SK-N-SH (cell line): ENCODE measurements at regions not wholly inside any gene's neighbourhood (a gene's known extent, or its start where the extent isn't known, plus 50 kb on each side); places are given as distances from the start of the nearest gene placed in this dataset.

Source experiments
- CTCF ChIA-PET: fragments of 300-600, 350-600 bp; formaldehyde crosslinking; extraction: SDS; loops from one replicate; lab custom pipeline; 2021; lab: Yijun Ruan, JAX
- POLR2A ChIA-PET: fragments of 350-600 bp; sonication (Branson Sonifier 250); formaldehyde crosslinking; extraction: SDS; loops from one replicate; lab custom pipeline; 2020; ENCODE audit warnings: antibody characterized with exemption, inconsistent platforms; lab: Yijun Ruan, JAX
- DNase-seq: peaks from one replicate; pipeline ENCODE4 v3.0.0; 2012
- H2AFZ ChIP-seq: fragments of 200-600 bp; sonication (generic); 2 replicates; pipeline ENCODE4 v1.8.1; 2016; ENCODE audit warnings: antibody characterized with exemption, mild to moderate bottlenecking, low read depth
- H3F3A ChIP-seq: fragments of 200-600 bp; sonication (generic); replicated peaks from 2 replicates; pipeline ENCODE3; 2016; ENCODE audit warnings: antibody characterized with exemption, mild to moderate bottlenecking; ENCODE audit not compliant: insufficient read depth
- H3K27ac ChIP-seq, 2 experiments: fragments of 200-500 bp in 1 of 2; fragments of 200-600 bp in 1 of 2; sonication (Bioruptor generic) in 1 of 2; sonication (generic), shearing (Covaris generic) in 1 of 2; 2 replicates each; pipeline versions ENCODE4 v1.5.1 to v1.6.1; 2014 to 2016; ENCODE audit warnings: low read depth in 2 of 2, inconsistent platforms in 1 of 2, low read length in 1 of 2, mild to moderate bottlenecking in 1 of 2, mixed read lengths in 1 of 2
- H3K27me3 ChIP-seq: fragments of 200-600 bp; sonication (generic), shearing (Covaris generic); 2 replicates; pipeline ENCODE4 v1.6.1; 2016; ENCODE audit warnings: mixed run types; ENCODE audit not compliant: insufficient read depth
- H3K36me3 ChIP-seq, 2 experiments: fragments of 200-500 bp in 1 of 2; fragments of 200-600 bp in 1 of 2; sonication (Bioruptor generic) in 1 of 2; sonication (generic) in 1 of 2; replicated peaks in 1 of 2; 2 replicates each; pipeline versions ENCODE3 to v1.5.1; 2014 to 2016; ENCODE audit warnings: low read length in 1 of 2, mild to moderate bottlenecking in 1 of 2; ENCODE audit not compliant: insufficient read depth in 2 of 2, control insufficient read depth in 1 of 2
- H3K4me1 ChIP-seq, 2 experiments: fragments of 200-500 bp in 1 of 2; fragments of 200-600 bp in 1 of 2; sonication (Bioruptor generic) in 1 of 2; sonication (generic), shearing (Covaris generic) in 1 of 2; 2 replicates each; pipeline versions ENCODE4 v1.5.1 to v1.6.1; 2014 to 2016; ENCODE audit warnings: low read depth in 1 of 2, low read length in 1 of 2, mixed run types in 1 of 2; ENCODE audit not compliant: insufficient read depth in 2 of 2, control insufficient read depth in 1 of 2
- H3K4me2 ChIP-seq: fragments of 200-600 bp; sonication (generic), shearing (Covaris generic); 2 replicates; pipeline ENCODE4 v1.6.1; 2017; ENCODE audit warnings: mixed run types
- H3K4me3 ChIP-seq, 2 experiments: fragments of 200-500 bp in 1 of 2; fragments of 200-600 bp in 1 of 2; sonication (Bioruptor generic) in 1 of 2; sonication (generic), shearing (Covaris generic) in 1 of 2; 2 replicates each; pipeline versions ENCODE4 v1.5.1 to v1.8.1; 2014 to 2016; ENCODE audit warnings: low read depth in 2 of 2, inconsistent platforms in 1 of 2, low read length in 1 of 2, mild to moderate bottlenecking in 1 of 2, mixed read lengths in 1 of 2, moderate library complexity in 1 of 2
- H3K79me2 ChIP-seq: fragments of 200-600 bp; sonication (generic); 2 replicates; pipeline ENCODE4 v1.8.1; 2017; ENCODE audit warnings: mild to moderate bottlenecking; ENCODE audit not compliant: insufficient read depth
- H3K9ac ChIP-seq: fragments of 200-600 bp; sonication (generic); 2 replicates; pipeline ENCODE4 v1.6.1; 2017; ENCODE audit warnings: mixed run types
- H3K9me2 ChIP-seq: fragments of 200-600 bp; sonication (generic); 2 replicates; pipeline ENCODE4 v1.6.1; 2017; ENCODE audit warnings: mixed run types
- H3K9me3 ChIP-seq: fragments of 200-600 bp; sonication (generic); 2 replicates; pipeline ENCODE4 v1.6.1; 2017; ENCODE audit warnings: mixed run types, mild to moderate bottlenecking, moderate library complexity
- H4K20me1 ChIP-seq: fragments of 200-600 bp; sonication (generic); 2 replicates; pipeline ENCODE4 v1.6.1; 2017; ENCODE audit warnings: mild to moderate bottlenecking, mixed run types; ENCODE audit not compliant: insufficient read depth
- FOSL2 ChIP-seq: IDR thresholded peaks from 2 replicates; pipeline ENCODE4 v1.4.0; 2012; ENCODE audit warnings: low read depth, mild to moderate bottlenecking, moderate library complexity, borderline replicate concordance
- FOXJ3 ChIP-seq: sonication (generic); formaldehyde crosslinking; IDR thresholded peaks from 2 replicates; pipeline ENCODE4 v1.5.1; 2020; ENCODE audit warnings: mild to moderate bottlenecking, missing genetic modification reagents
- FOXM1 ChIP-seq: IDR thresholded peaks from 2 replicates; pipeline ENCODE4 v1.4.0; 2012; ENCODE audit warnings: low read depth, mild to moderate bottlenecking
- GATA2 ChIP-seq: sonication (generic); formaldehyde crosslinking; IDR thresholded peaks from 2 replicates; pipeline ENCODE4 v1.5.0; 2020; ENCODE audit warnings: mild to moderate bottlenecking, missing genetic modification reagents
- PBX3 ChIP-seq: IDR thresholded peaks from 2 replicates; pipeline ENCODE4; 2012
- POLR2AphosphoS5 ChIP-seq: IDR thresholded peaks from 2 replicates; pipeline ENCODE4 v1.6.1; 2012; ENCODE audit warnings: low read depth, low read length
- RCOR1 ChIP-seq: fragments of 150-350 bp; IDR thresholded peaks from 2 replicates; pipeline ENCODE4 v1.6.1; 2017; ENCODE audit warnings: antibody characterized with exemption, low read length
- RXRA ChIP-seq: IDR thresholded peaks from 2 replicates; pipeline ENCODE4 v1.4.0; 2012; ENCODE audit warnings: low read depth, mild to moderate bottlenecking, borderline replicate concordance
- SIN3A ChIP-seq: IDR thresholded peaks from 2 replicates; pipeline ENCODE4 v1.6.1; 2012; ENCODE audit warnings: low read depth, mild to moderate bottlenecking, low read length, moderate library complexity, borderline replicate concordance
- SMC3 ChIP-seq: IDR thresholded peaks from 2 replicates; pipeline ENCODE4 v1.6.1; 2012; ENCODE audit warnings: low read depth, low read length, improper control_type of control experiment
- TAF1 ChIP-seq: IDR thresholded peaks from 2 replicates; pipeline ENCODE4 v1.6.1; 2012; ENCODE audit warnings: low read depth, mild to moderate bottlenecking, low read length, moderate library complexity, borderline replicate concordance
- TCF12 ChIP-seq: IDR thresholded peaks from 2 replicates; pipeline ENCODE4 v1.4.0; 2012
- TEAD4 ChIP-seq: IDR thresholded peaks from 2 replicates; pipeline ENCODE4 v1.4.0; 2012; ENCODE audit warnings: mild to moderate bottlenecking, borderline replicate concordance; ENCODE audit not compliant: insufficient read depth
- YY1 ChIP-seq: IDR thresholded peaks from 2 replicates; pipeline ENCODE4 v1.4.0; 2012; ENCODE audit warnings: low read depth, mild to moderate bottlenecking
- WGBS: methylation state at CpG from one replicate; pipeline ENCODE4 v1.1.6; 2017; ENCODE audit warnings: low lambda C conversion rate; 5-methylcytosine and 5-hydroxymethylcytosine counted together
- TF ChIP-seq, protein P1 (sequence below): IDR thresholded peaks from 2 replicates; pipeline ENCODE4 v1.4.0; 2012; ENCODE audit warnings: low read depth
- TF ChIP-seq, protein P2 (sequence below): IDR thresholded peaks from 2 replicates; pipeline ENCODE4 v1.4.0; 2012; ENCODE audit warnings: low read depth, borderline replicate concordance

GRCh38 chr16:47887496-47887895 lies 268.3 kb downstream of the ABCC12 start:
- TF ChIP-seq FOSL2, result peak; percentile 17; the same call in 1 of the 2 replicates
- TF ChIP-seq, protein P1, sequence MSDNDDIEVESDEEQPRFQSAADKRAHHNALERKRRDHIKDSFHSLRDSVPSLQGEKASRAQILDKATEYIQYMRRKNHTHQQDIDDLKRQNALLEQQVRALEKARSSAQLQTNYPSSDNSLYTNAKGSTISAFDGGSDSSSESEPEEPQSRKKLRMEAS, result no peak
- TF ChIP-seq RCOR1, result no peak
- H3K4me2 ChIP-seq, result 0 out of 2 replicates have a peak overlapping the region, but pooled peaks have one; percentile 29
- WGBS, result 61% methylated on average over 5 of the region's 5 CpGs
- no peaks in the 10 kb centered on the region for H3K27me3 ChIP-seq
- H4K20me1 ChIP-seq, result no peaks in the 10 kb centered on the region
- no peaks in the 10 kb centered on the region for H3K36me3 ChIP-seq
- no peaks in the 10 kb centered on the region for H3K9me3 ChIP-seq
- H3K9ac ChIP-seq, result no peak overlapping the region
- H2AFZ ChIP-seq, result no peak overlapping the region
- H3K27ac ChIP-seq, result no peak overlapping the region
- CTCF ChIA-PET, result interaction anchor here (0.6 kb wide), 1 partner anchor 289 kb away, joined by 3 read pairs; no protein-coding TSS in a partner anchor
- H3K4me3 ChIP-seq, result no peak overlapping the region
- H3F3A ChIP-seq, result no peaks in the 10 kb centered on the region
- no peak for DNase-seq
- H3K9me2 ChIP-seq, result no peaks in the 10 kb centered on the region
- no peaks in the 10 kb centered on the region for H3K79me2 ChIP-seq
- H3K4me1 ChIP-seq, result peaks cover 0 to 18% of the 10 kb centered on the region in 2 experiments; a peak in 1 of 4 replicates
- POLR2A ChIA-PET, result no interaction called here

DNA sequence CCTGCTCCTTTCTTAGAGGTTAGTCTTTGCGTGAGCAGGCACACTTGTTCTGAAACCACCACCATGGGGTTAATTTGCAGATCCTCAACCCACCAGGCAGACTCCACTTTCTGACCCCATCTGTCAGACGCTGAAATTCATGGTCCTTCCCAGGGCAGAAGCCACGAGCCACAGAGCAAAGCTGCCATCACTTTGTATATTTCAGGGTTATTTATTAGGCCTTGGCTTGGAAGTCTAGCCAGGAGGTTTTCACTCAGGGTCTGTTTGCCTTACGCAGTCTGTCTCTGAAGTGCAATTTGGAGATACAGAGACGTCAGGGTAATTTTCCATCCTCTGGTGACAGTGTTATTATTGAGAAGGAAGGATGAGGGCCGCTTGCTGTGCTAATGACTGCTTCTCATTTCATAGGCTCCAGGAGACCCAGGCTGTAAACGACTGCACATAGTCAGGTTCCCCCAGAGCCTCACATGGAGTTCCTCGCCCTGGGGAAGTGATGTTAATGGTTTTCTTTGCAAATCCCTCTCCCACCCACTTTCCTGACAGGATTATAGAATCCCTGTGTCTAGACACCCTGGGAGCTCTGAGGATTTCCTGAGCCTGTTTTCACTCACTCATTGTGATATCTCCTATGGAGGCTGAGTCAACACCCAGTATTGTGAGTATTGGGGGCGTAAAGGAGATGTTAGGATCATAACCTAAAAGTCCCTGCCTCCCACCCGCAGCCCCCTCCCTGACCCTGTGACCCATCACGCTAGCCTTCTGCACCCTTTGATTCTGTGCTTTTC lies 269.0 kb downstream of the ABCC12 start:
- Histone ChIP-seq H3K9me3 (no peaks in the 10 kb centered on the region), H3K4me3 (no peak overlapping the region), H3K27ac (no peak overlapping the region), H3K4me2 (no peak overlapping the region)
- 64% methylated on average over 11 of the region's 11 CpGs for WGBS
- no peak for DNase-seq
- TF ChIP-seq GATA2 (CRISPR knock-in tag) (no peak), SMC3 (no peak), FOXM1 (no peak), TCF12 (no peak), TEAD4 (no peak), SIN3A (no peak), FOXJ3 (CRISPR knock-in tag) (no peak), POLR2AphosphoS5 (no peak), FOSL2 (no peak), PBX3 (no peak), YY1 (no peak), RXRA (no peak), TAF1 (no peak)
- TF ChIP-seq, protein P2, sequence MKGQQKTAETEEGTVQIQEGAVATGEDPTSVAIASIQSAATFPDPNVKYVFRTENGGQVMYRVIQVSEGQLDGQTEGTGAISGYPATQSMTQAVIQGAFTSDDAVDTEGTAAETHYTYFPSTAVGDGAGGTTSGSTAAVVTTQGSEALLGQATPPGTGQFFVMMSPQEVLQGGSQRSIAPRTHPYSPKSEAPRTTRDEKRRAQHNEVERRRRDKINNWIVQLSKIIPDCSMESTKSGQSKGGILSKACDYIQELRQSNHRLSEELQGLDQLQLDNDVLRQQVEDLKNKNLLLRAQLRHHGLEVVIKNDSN, result no peak
- TF ChIP-seq, protein P1, result no peak
- TF ChIP-seq, all 33 proteins: peak for 0
- no peaks in the 10 kb centered on the region for H3K27me3 ChIP-seq
- no peaks in the 10 kb centered on the region for H3F3A ChIP-seq
- no peaks in the 10 kb centered on the region for H3K36me3 ChIP-seq
- H4K20me1 ChIP-seq, result no peaks in the 10 kb centered on the region
- H3K9me2 ChIP-seq, result no peaks in the 10 kb centered on the region
- no peak overlapping the region for H2AFZ ChIP-seq
- no peak overlapping the region for H3K9ac ChIP-seq
- POLR2A ChIA-PET, result no interaction called here
- peaks cover 0 to 18% of the 10 kb centered on the region in 2 experiments; a peak in 1 of 4 replicates for H3K4me1 ChIP-seq
- CTCF ChIA-PET, result interaction anchor here (0.6 kb wide), 1 partner anchor 289 kb away, joined by 3 read pairs; no protein-coding TSS in a partner anchor
- no peaks in the 10 kb centered on the region for H3K79me2 ChIP-seq
